ENCODE measurements at regions not wholly inside any gene's neighbourhood (a gene's known extent, or its start where the extent isn't known, plus 50 kb on each side); places are given as distances from the start of the nearest gene placed in this dataset.

GRCh38 chr10:64086083-64086767 lies 565.0 kb downstream of the REEP3 start:
- no peak for ATAC-seq

GRCh38 chr10:64089648-64090047 lies 568.4 kb downstream of the REEP3 start:
- no peak for ATAC-seq

- ATAC-seq: no peak
Measured at GRCh38 chr10:64090865-64091264, 569.7 kb downstream of the REEP3 start.

- ATAC-seq: no peak
Measured at GRCh38 chr10:64091897-64092296, 570.7 kb downstream of the REEP3 start.

DNA sequence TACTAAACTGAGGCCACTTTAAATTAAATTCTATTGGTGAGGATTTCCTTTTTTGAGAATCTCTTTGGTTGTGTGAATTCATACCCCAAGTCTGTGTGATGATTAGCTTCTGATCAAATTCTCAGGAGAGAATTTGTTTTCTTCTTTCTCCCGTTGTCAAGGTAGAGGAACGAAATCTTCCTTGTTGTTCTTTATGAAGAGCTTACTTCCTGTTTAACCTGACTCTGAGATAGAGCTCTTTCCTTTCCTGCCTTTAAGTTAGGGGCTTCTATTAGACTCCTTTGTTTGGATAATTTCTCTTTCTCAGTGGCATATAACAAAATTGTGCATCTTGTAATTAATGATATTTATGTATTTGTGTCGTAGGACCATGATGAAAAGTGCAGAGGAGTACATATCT lies 572.1 kb downstream of the REEP3 start:
- ATAC-seq: no peak

DNA sequence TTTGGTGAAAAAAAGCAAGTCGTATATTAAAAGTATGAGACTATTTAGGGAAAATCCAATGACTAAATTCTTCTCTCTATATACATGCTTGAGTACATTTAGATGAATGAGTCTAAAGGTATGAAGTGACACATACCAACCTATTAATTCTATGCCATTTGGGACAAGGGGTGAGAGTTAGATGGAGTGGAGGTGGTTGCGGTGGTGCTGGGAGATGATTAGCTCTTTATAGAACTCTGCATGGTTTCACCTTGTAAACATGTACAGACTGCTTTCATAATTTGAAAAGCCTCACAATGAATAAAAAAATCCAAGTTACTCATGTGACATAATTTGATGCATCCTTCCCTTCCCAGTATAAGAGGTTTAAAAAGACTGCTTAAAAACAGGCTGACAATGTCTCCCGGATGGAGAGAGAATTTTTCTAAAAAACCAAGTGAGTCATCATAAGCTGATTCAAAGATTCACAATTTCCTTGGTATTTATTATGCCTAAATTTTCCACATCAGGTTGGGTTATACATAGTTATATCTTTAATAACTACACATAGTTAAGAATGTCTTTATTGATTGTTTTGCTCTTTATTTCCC lies 572.8 kb downstream of the REEP3 start:
- no peak for ATAC-seq

DNA sequence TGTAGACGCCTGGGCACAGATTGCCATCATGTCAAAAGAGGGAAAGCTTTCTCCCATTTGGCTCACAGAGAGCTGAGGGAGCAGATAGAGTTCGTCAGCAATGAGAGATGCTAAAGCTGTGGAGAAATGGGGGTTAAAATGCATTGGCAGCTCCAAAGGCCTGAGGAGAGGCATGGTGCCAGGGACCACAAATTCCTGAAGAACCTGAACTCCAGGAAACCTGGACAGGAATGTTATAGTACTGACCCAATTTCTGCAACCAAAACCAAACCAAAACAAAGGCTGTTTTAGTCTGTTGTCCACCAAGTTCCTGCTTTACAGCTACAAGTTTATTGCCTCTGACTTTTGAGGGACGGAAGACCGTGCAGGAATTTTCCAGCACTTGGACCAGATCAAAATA lies 575.7 kb downstream of the REEP3 start:
- ATAC-seq: no peak

- no peak for ATAC-seq
Measured at GRCh38 chr10:64097391-64098122, 576.4 kb downstream of the REEP3 start.

- ATAC-seq: no peak
Measured at GRCh38 chr10:64098994-64099393, 577.8 kb downstream of the REEP3 start.

DNA sequence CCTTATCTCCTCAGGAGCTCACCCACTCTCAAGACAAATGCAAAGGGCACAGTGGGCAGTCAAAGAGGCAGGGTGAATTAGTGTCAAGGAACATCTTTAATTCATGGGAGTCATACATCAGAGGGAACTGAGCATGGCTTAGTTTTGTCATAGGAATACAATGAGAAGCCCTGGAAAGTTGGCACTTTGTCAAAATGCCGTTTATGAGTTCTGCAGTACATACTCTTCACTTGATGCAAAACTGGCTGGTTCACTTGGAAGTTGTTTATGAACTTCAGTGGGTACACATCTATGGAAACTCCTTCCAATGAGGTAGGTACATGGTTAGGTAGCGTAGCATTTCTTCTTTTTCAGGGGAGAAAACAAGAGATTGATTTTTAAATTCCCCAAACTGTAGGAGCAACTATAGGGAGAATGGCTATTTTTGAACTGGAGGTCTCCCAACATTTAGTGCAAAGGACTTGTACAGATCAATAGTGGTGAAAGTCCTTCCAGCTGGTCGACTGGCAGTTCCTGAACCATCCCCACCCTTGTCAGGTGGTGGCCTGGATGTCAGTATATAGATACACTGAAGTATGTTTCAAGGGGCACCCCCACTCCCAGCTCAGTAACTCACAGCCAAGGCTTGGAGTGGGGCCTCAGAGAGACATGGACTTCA lies 580.5 kb downstream of the REEP3 start:
- ATAC-seq: no peak

- ATAC-seq: no peak
Measured at GRCh38 chr10:64102264-64102633, 581.0 kb downstream of the REEP3 start.

GRCh38 chr10:64102916-64103315 lies 581.7 kb downstream of the REEP3 start:
- no peak for ATAC-seq

GRCh38 chr10:64103750-64104470 lies 582.7 kb downstream of the REEP3 start:
- no peak for ATAC-seq

DNA sequence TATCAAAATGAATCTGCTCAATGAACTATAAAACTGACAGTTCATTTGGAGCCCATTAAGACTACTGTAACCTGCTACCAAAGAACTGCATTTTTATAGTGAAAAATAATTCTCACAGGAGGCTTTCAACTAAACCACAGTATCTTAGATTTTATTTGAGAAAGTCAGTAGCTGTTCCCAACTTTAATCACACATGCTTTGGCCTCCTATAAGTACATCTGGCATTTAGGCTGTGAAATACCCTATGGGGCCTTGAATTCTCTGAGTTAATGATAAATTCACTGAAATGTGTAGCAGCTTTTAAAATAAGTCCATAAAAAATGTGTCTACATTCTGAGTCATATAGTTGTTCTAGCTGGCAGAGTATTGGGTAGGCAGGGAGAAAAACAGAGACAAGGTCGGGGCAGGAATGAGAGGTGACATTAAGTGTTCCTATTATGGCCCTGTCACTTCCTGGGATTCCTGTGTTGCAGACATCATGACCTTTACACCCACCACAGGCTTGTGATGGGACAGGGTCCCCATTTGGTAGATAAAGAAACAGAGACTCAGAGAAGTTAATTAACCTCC lies 588.8 kb downstream of the REEP3 start:
- no peak for ATAC-seq

- no peak for ATAC-seq
Measured at GRCh38 chr10:64112701-64113355, 591.6 kb downstream of the REEP3 start.

DNA sequence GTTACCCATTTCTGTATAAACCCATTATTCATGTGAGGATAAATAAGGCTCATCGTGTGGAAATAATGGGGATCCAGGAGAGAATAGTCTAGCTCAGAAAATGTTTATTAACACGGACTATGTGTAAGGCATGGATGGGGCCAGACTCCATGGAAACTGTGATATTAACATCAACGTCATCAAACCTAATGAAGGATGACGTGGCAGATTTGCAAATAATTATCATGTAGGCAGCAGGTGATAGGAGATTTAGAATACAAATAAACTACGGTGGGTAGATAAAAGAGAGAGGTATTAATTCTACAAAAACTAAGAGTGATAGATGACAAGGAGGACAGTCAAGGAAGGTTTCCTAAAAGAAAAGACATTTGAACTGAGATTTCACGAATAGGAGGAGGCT lies 592.2 kb downstream of the REEP3 start:
- no peak for ATAC-seq

DNA sequence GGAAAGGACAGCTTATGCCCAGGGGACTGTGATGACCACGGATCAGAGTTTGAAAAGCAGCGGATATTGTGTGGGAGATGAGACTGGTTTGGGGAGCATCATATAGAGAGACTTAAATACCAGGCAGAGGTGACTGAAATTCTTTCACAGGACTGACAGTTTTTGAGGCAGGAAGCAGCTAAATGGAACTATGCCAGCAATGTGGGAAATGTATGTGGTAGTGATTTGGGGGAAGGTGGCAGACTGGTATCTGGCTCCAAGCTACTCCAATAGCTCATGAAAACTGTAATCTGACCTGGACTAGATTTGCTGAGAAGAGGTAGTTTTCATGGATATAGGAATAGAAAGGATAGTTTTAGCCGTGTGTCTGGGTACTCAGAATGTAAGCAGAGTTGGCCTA lies 592.6 kb downstream of the REEP3 start:
- no peak for ATAC-seq

GRCh38 chr10:64115471-64115870 lies 594.3 kb downstream of the REEP3 start:
- no peak for ATAC-seq

- ATAC-seq: no peak
Measured at GRCh38 chr10:64115908-64116643, 594.9 kb downstream of the REEP3 start.

DNA sequence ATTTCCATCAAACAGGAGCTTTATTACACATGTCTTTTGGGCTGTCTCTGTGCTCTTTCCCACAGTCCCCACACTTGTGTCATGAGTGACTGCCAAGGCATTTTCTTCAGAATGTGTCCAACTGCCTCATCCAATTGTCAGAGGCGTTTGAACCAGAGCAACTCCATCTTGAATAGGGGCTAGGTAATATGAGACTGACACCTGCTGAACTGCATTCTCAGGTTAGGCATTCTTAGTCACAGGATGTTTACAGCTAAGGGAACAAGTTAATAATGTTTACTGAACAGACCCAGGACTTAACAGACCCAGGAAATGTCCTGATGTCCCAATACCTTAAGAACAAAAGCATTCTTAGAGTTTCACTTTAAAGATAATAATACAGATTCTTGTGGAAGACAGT lies 595.5 kb downstream of the REEP3 start:
- no peak for ATAC-seq

DNA sequence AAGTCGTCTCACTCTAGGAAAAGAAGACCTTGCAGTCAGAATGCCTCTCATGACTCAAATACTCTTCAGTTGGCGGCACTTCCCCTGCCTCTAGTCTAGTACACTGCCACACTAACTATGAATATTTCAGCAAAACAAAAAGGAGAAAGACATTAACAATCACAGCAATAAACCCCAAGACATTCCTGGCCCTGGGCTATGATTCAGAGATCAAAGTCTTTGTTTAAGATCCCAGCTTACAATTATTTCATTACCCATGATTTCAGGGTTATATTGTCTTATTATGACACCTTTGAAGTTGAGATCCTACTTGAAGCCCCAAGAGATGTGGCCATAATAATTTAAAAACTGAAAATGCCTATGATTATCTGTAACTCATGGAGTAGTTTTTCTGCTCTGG lies 597.5 kb downstream of the REEP3 start:
- ATAC-seq: no peak
